SHP77 treated with DMSO at 0.1 percent for 48 hours (cell line): ENCODE measurements at regions not wholly inside any gene's neighbourhood (a gene's known extent, or its start where the extent isn't known, plus 50 kb on each side); places are given as distances from the start of the nearest gene placed in this dataset.

Source experiments
- DNase-seq: peaks from one replicate; lab custom pipeline; 2025; lab: John Stamatoyannopoulos, UW

- DNase-seq = no peak
Measured at GRCh38 chr1:78797108-78797781, 147.6 kb downstream of the IFI44 start.

GRCh38 chr1:78799926-78800325 is 150.3 kb downstream of the IFI44 start:
- no peak for DNase-seq

- no peak for DNase-seq
Measured at GRCh38 chr1:78814176-78814575, 164.5 kb downstream of the IFI44 start.

- DNase-seq = no peak
Measured at GRCh38 chr1:78825561-78825960, 175.9 kb downstream of the IFI44 start.

GRCh38 chr1:78829644-78830043 is 176.9 kb downstream of the ADGRL4 start:
- DNase-seq = no peak

- no peak for DNase-seq
Measured at GRCh38 chr1:78830321-78830720, 176.2 kb downstream of the ADGRL4 start.

- no peak for DNase-seq
Measured at GRCh38 chr1:78831731-78832360, 174.7 kb downstream of the ADGRL4 start.

- DNase-seq = no peak
Measured at GRCh38 chr1:78833491-78833890, 173.0 kb downstream of the ADGRL4 start.

GRCh38 chr1:78834201-78834741 is 172.3 kb downstream of the ADGRL4 start:
- DNase-seq = no peak

GRCh38 chr1:78836726-78837125 is 169.8 kb downstream of the ADGRL4 start:
- no peak for DNase-seq

GRCh38 chr1:78839704-78840277 is 166.7 kb downstream of the ADGRL4 start:
- DNase-seq = peak; percentile 4
